ENCODE measurements at regions not wholly inside any gene's neighbourhood (a gene's known extent, or its start where the extent isn't known, plus 50 kb on each side); places are given as distances from the start of the nearest gene placed in this dataset.

DNA sequence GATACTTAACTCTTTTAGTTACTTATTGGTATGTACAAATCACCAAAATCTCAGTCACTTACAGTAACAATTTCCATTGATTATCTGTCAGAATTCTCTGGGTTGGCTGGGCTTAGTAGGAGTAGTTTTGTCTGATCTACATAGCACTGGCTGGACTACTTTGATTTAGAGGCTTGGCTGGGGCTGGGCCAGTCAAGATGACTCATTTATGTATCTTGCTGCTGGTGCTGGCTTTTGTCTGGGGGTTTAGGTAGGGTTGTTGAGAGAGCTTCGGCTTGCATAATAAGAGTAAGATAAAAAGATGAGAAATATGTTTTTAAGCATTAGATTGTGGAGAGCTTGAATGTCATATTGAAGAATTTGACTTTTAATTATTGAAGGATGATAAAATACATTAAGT is 1093.7 kb downstream of the SLC6A15 start:
- no peak for TF ChIP-seq POLR2AphosphoS5 (IDR thresholded peaks at IDR 0.05)
- no peak for TF ChIP-seq POLR2A (IDR thresholded peaks at IDR 0.05)
- TF ChIP-seq, protein P1, sequence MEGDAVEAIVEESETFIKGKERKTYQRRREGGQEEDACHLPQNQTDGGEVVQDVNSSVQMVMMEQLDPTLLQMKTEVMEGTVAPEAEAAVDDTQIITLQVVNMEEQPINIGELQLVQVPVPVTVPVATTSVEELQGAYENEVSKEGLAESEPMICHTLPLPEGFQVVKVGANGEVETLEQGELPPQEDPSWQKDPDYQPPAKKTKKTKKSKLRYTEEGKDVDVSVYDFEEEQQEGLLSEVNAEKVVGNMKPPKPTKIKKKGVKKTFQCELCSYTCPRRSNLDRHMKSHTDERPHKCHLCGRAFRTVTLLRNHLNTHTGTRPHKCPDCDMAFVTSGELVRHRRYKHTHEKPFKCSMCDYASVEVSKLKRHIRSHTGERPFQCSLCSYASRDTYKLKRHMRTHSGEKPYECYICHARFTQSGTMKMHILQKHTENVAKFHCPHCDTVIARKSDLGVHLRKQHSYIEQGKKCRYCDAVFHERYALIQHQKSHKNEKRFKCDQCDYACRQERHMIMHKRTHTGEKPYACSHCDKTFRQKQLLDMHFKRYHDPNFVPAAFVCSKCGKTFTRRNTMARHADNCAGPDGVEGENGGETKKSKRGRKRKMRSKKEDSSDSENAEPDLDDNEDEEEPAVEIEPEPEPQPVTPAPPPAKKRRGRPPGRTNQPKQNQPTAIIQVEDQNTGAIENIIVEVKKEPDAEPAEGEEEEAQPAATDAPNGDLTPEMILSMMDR (IDR thresholded peaks at IDR 0.05 in 8 of 11, conservative IDR thresholded peaks at IDR 0.05 in 3 of 11), result no peak

DNA sequence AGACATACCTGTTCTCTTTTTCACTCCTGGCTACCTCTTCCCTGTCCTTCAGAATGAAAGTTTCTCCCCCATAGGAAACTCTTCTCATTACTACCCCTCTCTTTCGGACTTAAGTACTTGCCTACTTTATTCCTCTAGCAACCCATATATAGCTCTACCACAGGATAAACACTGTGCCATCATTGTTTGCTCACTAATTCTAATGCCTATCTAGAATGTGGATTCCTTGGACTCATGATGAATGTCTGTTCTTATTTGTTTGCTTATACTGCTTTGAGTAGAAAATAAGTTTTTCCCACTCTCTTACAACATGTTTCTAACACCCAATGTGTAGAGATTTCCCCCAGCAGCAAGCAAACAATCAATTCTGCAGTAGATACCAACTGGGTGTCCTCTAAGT is 1094.9 kb downstream of the SLC6A15 start:
- WGBS, 5 donors, result 78 to 96% (median 87%) methylated on average over 1 of the region's 1 CpG
- Histone ChIP-seq H3K27me3 (replicated peaks in 1 of 7) (no peaks in the 10 kb centered on the region), H3K36me3 (no peaks in the 10 kb centered on the region), H3K4me1 (no peaks in the 10 kb centered on the region), H3K27ac (no peak overlapping the region), H3K4me3 (no peak overlapping the region), H3K9me3 (no peaks in the 10 kb centered on the region)
- intact Hi-C loops (cut with DNase I; ENCODE audit: low total_unique reads), result no loop called here
- no peak for TF ChIP-seq POLR2AphosphoS5 (IDR thresholded peaks at IDR 0.05)
- TF ChIP-seq, protein P1 (IDR thresholded peaks at IDR 0.05 in 8 of 11, conservative IDR thresholded peaks at IDR 0.05 in 3 of 11), result no peak
- no peak for TF ChIP-seq POLR2A (IDR thresholded peaks at IDR 0.05)
- no peak for DNase-seq

More for the DNA sequence above, 1093.7 kb downstream of the SLC6A15 start:
- H3K27me3 ChIP-seq (replicated peaks in 1 of 7), result no peaks in the 10 kb centered on the region
- H3K9me3 ChIP-seq, result no peaks in the 10 kb centered on the region
- intact Hi-C loops (cut with DNase I; ENCODE audit: low total_unique reads), result no loop called here
- DNase-seq, result no peak
- 70 to 80% (median 73%) methylated on average over 1 of the region's 1 CpG for WGBS, 5 donors
- no peak overlapping the region for H3K27ac ChIP-seq
- H3K36me3 ChIP-seq, result no peaks in the 10 kb centered on the region
- no peak overlapping the region for H3K4me3 ChIP-seq
- no peaks in the 10 kb centered on the region for H3K4me1 ChIP-seq

DNA sequence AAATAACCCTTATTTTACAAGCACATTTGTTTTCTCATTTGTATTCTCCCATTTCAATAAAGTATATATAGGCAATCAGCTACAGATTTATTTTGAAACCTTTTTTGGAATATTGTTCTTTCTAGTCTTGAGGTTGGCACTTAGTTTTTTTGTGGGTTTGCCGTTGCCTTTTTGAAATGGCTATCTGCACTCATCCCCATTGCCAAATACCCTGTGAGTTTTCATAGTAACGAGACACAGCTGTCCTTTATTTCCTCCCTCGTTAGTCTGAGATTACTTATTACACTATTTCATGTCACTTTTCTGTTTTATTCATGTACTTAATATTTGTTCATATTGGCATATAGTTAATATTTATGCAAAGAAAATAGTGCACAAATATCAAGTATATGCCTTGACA is 1104.0 kb downstream of the SLC6A15 start:
- Histone ChIP-seq H3K36me3 (no peaks in the 10 kb centered on the region), H3K9me3 (no peaks in the 10 kb centered on the region), H3K4me1 (no peaks in the 10 kb centered on the region), H3K27ac (no peak overlapping the region), H3K4me3 (no peak overlapping the region), H3K27me3 (replicated peaks in 1 of 7) (no peaks in the 10 kb centered on the region)
- TF ChIP-seq POLR2A (IDR thresholded peaks at IDR 0.05), result no peak
- TF ChIP-seq, protein P1 (IDR thresholded peaks at IDR 0.05 in 8 of 11, conservative IDR thresholded peaks at IDR 0.05 in 3 of 11), result no peak
- no peak for TF ChIP-seq POLR2AphosphoS5 (IDR thresholded peaks at IDR 0.05)
- DNase-seq, result no peak
- WGBS, 5 donors, result 64 to 80% (median 74%) methylated on average over 3 of the region's 3 CpGs
- intact Hi-C loops (cut with DNase I; ENCODE audit: low total_unique reads), result no loop called here

DNA sequence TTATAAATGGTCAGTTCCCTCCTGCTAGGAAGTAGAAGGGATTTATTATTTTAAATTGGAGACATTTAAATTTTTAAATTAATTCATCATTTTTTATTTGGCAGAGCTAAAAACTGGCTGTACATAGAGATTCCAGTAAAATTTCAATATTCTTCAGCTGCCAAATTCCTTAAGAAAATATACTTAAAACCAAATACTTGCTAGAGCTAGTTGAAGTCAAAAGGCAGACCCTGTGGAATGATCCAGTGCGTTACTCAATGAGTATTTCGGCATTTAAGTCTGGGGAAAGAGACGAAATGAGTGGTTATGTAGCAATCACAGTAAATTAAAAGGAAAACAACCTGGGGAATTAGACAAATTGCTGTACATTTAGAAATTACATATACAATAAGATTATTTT is 1104.7 kb downstream of the SLC6A15 start:
- intact Hi-C loops (cut with DNase I; ENCODE audit: low total_unique reads), result no loop called here
- TF ChIP-seq POLR2AphosphoS5 (IDR thresholded peaks at IDR 0.05) (no peak), POLR2A (IDR thresholded peaks at IDR 0.05) (no peak)
- TF ChIP-seq, protein P1 (IDR thresholded peaks at IDR 0.05 in 8 of 11, conservative IDR thresholded peaks at IDR 0.05 in 3 of 11), result no peak
- Histone ChIP-seq H3K4me1 (no peaks in the 10 kb centered on the region), H3K4me3 (no peak overlapping the region), H3K27ac (no peak overlapping the region), H3K36me3 (no peaks in the 10 kb centered on the region), H3K27me3 (replicated peaks in 1 of 7) (no peaks in the 10 kb centered on the region), H3K9me3 (no peaks in the 10 kb centered on the region)
- no peak for DNase-seq
- 72 to 88% (median 83%) methylated on average over 3 of the region's 3 CpGs for WGBS, 5 donors

All from spleen (tissue), 11 donors.